Activated CD4-positive, alpha-beta T cell treated with anti-CD3 and anti-CD28 coated beads, Interleukin-2, amount 50 U/mL, for 16 hours (primary cell): ENCODE measurements at regions not wholly inside any gene's neighbourhood (a gene's known extent, or its start where the extent isn't known, plus 50 kb on each side); places are given as distances from the start of the nearest gene placed in this dataset.
"Not testable (repeated sequence)": the region's sequence is repeated elsewhere in the genome, so short reads cannot be mapped to it uniquely, and the experiment has no call there.

Experiments used
- DNase-seq: peaks from one replicate; pipeline ENCODE4 v3.0.0-alpha.2; 2020

GRCh38 chr5:72760259-72760658 lies 56.2 kb upstream of the TNPO1 start:
- DNase-seq, result no peak

GRCh38 chr5:72752909-72753308 lies 63.6 kb upstream of the TNPO1 start:
- no peak for DNase-seq

- no peak for DNase-seq
Observed at GRCh38 chr5:72749362-72749997, 67.0 kb upstream of the TNPO1 start.

- DNase-seq, result no peak
Observed at GRCh38 chr5:72747826-72748225, 68.6 kb upstream of the TNPO1 start.

- no peak for DNase-seq
Observed at GRCh38 chr5:72746736-72747135, 69.7 kb upstream of the TNPO1 start.

GRCh38 chr5:72744136-72744535 lies 72.3 kb upstream of the TNPO1 start:
- DNase-seq, result no peak

- DNase-seq, result no peak
Observed at GRCh38 chr5:72741805-72742204, 74.7 kb upstream of the TNPO1 start.

- DNase-seq, result no peak
Observed at GRCh38 chr5:72733810-72734209, 82.7 kb upstream of the TNPO1 start.

- no peak for DNase-seq
Observed at GRCh38 chr5:72723581-72723980, 92.9 kb upstream of the TNPO1 start.

GRCh38 chr5:72722792-72723452 lies 93.5 kb upstream of the TNPO1 start:
- DNase-seq, result no peak

GRCh38 chr5:72721844-72722243 lies 94.6 kb upstream of the TNPO1 start:
- no peak for DNase-seq

GRCh38 chr5:72720205-72720604 lies 96.3 kb upstream of the TNPO1 start:
- DNase-seq, result no peak

- no peak for DNase-seq
Observed at GRCh38 chr5:72711351-72711750, 105.1 kb upstream of the TNPO1 start.

GRCh38 chr5:72709341-72709740 lies 107.1 kb upstream of the TNPO1 start:
- DNase-seq, result no peak

GRCh38 chr5:72705178-72705577 lies 111.3 kb upstream of the TNPO1 start:
- no peak for DNase-seq

GRCh38 chr5:72703876-72704275 lies 112.6 kb upstream of the TNPO1 start:
- no peak for DNase-seq

- peak; percentile 23 for DNase-seq
Observed at GRCh38 chr5:72702881-72703434, 113.5 kb upstream of the TNPO1 start.

GRCh38 chr5:72702105-72702504 lies 114.4 kb upstream of the TNPO1 start:
- DNase-seq, result not testable (repeated sequence)

GRCh38 chr5:72698481-72698880 lies 118.0 kb upstream of the TNPO1 start:
- no peak for DNase-seq

GRCh38 chr5:72697622-72698021 lies 118.8 kb upstream of the TNPO1 start:
- DNase-seq, result no peak

- DNase-seq, result no peak
Observed at GRCh38 chr5:72695659-72696058, 120.8 kb upstream of the TNPO1 start.

GRCh38 chr5:72694856-72695255 lies 121.6 kb upstream of the TNPO1 start:
- DNase-seq, result no peak

- no peak for DNase-seq
Observed at GRCh38 chr5:72693546-72694205, 122.8 kb upstream of the TNPO1 start.
